ENCODE measurements at regions not wholly inside any gene's neighbourhood (a gene's known extent, or its start where the extent isn't known, plus 50 kb on each side); places are given as distances from the start of the nearest gene placed in this dataset.

GRCh38 chr10:113967126-113967525 lies 76.5 kb upstream of the ADRB1 start:
- Histone ChIP-seq H3K4me1 (peaks cover 7% of the 10 kb centered on the region; the same call in 1 of the 2 replicates), H3K27me3 (ENCODE audit: low read depth) (no peaks in the 10 kb centered on the region), H3K9me3 (no peaks in the 10 kb centered on the region), H3K36me3 (replicated peaks) (no peaks in the 10 kb centered on the region), H3K4me3 (no peak overlapping the region)
- in situ Hi-C loops (cut with MboI; ENCODE audit: low sequenced_read_pairs): no loop called here
- peak in 1 of 2 experiments; percentile 53 for DNase-seq (ENCODE audit: low spot score in 2 of 2)

- Histone ChIP-seq H3K36me3 (replicated peaks) (no peaks in the 10 kb centered on the region), H3K9me3 (no peaks in the 10 kb centered on the region), H3K4me1 (peaks cover 7% of the 10 kb centered on the region; the same call in 1 of the 2 replicates), H3K4me3 (no peak overlapping the region), H3K27me3 (ENCODE audit: low read depth) (no peaks in the 10 kb centered on the region)
- DNase-seq (ENCODE audit: low spot score in 2 of 2): no peak
- in situ Hi-C loops (cut with MboI; ENCODE audit: low sequenced_read_pairs): no loop called here
These were observed 73.0 kb upstream of the ADRB1 start for GRCh38 chr10:113970641-113971040.

GRCh38 chr10:113971349-113971973 lies 72.2 kb upstream of the ADRB1 start:
- DNase-seq (ENCODE audit: low spot score in 2 of 2): no peak
- Histone ChIP-seq H3K36me3 (replicated peaks) (no peaks in the 10 kb centered on the region), H3K4me3 (no peak overlapping the region), H3K4me1 (peaks cover 7% of the 10 kb centered on the region; the same call in 1 of the 2 replicates), H3K9me3 (no peaks in the 10 kb centered on the region), H3K27me3 (ENCODE audit: low read depth) (no peaks in the 10 kb centered on the region)
- in situ Hi-C loops (cut with MboI; ENCODE audit: low sequenced_read_pairs): no loop called here

- no peak for DNase-seq (ENCODE audit: low spot score in 2 of 2)
- no peaks in the 10 kb centered on the region for H3K4me1 ChIP-seq
- H3K27me3 ChIP-seq (ENCODE audit: low read depth): no peaks in the 10 kb centered on the region
- no peaks in the 10 kb centered on the region for H3K9me3 ChIP-seq
- no peak overlapping the region for H3K4me3 ChIP-seq
- in situ Hi-C loops (cut with MboI; ENCODE audit: low sequenced_read_pairs): no loop called here
- no peaks in the 10 kb centered on the region for H3K36me3 ChIP-seq (replicated peaks)
These were observed 66.5 kb upstream of the ADRB1 start for GRCh38 chr10:113977174-113977573.

- in situ Hi-C loops (cut with MboI; ENCODE audit: low sequenced_read_pairs): no loop called here
These were observed 64.9 kb upstream of the ADRB1 start for GRCh38 chr10:113978802-113979201.

GRCh38 chr10:113979409-113979808 lies 64.3 kb upstream of the ADRB1 start:
- Histone ChIP-seq H3K4me3 (no peak overlapping the region), H3K36me3 (replicated peaks) (no peaks in the 10 kb centered on the region), H3K27me3 (ENCODE audit: low read depth) (no peaks in the 10 kb centered on the region), H3K4me1 (no peaks in the 10 kb centered on the region), H3K9me3 (no peaks in the 10 kb centered on the region)
- no peak for DNase-seq (ENCODE audit: low spot score in 2 of 2)
- in situ Hi-C loops (cut with MboI; ENCODE audit: low sequenced_read_pairs): no loop called here

More at GRCh38 chr10:113978802-113979201, 64.9 kb upstream of the ADRB1 start:
- Histone ChIP-seq H3K4me1 (no peaks in the 10 kb centered on the region), H3K36me3 (replicated peaks) (no peaks in the 10 kb centered on the region), H3K27me3 (ENCODE audit: low read depth) (no peaks in the 10 kb centered on the region), H3K9me3 (no peaks in the 10 kb centered on the region), H3K4me3 (no peak overlapping the region)
- no peak for DNase-seq (ENCODE audit: low spot score in 2 of 2)

- no peaks in the 10 kb centered on the region for H3K27me3 ChIP-seq (ENCODE audit: low read depth)
- H3K4me3 ChIP-seq: no peak overlapping the region
- H3K36me3 ChIP-seq (replicated peaks): no peaks in the 10 kb centered on the region
- H3K4me1 ChIP-seq: no peaks in the 10 kb centered on the region
- DNase-seq (ENCODE audit: low spot score in 2 of 2): no peak
- in situ Hi-C loops (cut with MboI; ENCODE audit: low sequenced_read_pairs): no loop called here
- no peaks in the 10 kb centered on the region for H3K9me3 ChIP-seq
These were observed 63.1 kb upstream of the ADRB1 start for GRCh38 chr10:113980408-113981087.

- H3K9me3 ChIP-seq: no peaks in the 10 kb centered on the region
- H3K27me3 ChIP-seq (ENCODE audit: low read depth): no peaks in the 10 kb centered on the region
- in situ Hi-C loops (cut with MboI; ENCODE audit: low sequenced_read_pairs): no loop called here
- DNase-seq (ENCODE audit: low spot score in 2 of 2): no peak
- no peaks in the 10 kb centered on the region for H3K4me1 ChIP-seq
- H3K36me3 ChIP-seq (replicated peaks): no peaks in the 10 kb centered on the region
- no peak overlapping the region for H3K4me3 ChIP-seq
These were observed 61.4 kb upstream of the ADRB1 start for GRCh38 chr10:113982296-113982695.

- H3K4me3 ChIP-seq: no peak overlapping the region
- in situ Hi-C loops (cut with MboI; ENCODE audit: low sequenced_read_pairs): no loop called here
- no peak for DNase-seq (ENCODE audit: low spot score in 2 of 2)
These were observed 60.9 kb upstream of the ADRB1 start for GRCh38 chr10:113982769-113983168.

GRCh38 chr10:113983552-113983951 lies 60.1 kb upstream of the ADRB1 start:
- in situ Hi-C loops (cut with MboI; ENCODE audit: low sequenced_read_pairs): no loop called here
- H3K27me3 ChIP-seq (ENCODE audit: low read depth): no peaks in the 10 kb centered on the region
- no peak for DNase-seq (ENCODE audit: low spot score in 2 of 2)
- H3K4me3 ChIP-seq: no peak overlapping the region
- H3K36me3 ChIP-seq (replicated peaks): no peaks in the 10 kb centered on the region
- H3K9me3 ChIP-seq: no peaks in the 10 kb centered on the region
- no peaks in the 10 kb centered on the region for H3K4me1 ChIP-seq

More at GRCh38 chr10:113982769-113983168, 60.9 kb upstream of the ADRB1 start:
- H3K4me1 ChIP-seq: no peaks in the 10 kb centered on the region
- no peaks in the 10 kb centered on the region for H3K36me3 ChIP-seq (replicated peaks)
- H3K27me3 ChIP-seq (ENCODE audit: low read depth): no peaks in the 10 kb centered on the region
- H3K9me3 ChIP-seq: no peaks in the 10 kb centered on the region

GRCh38 chr10:113985297-113985844 lies 58.3 kb upstream of the ADRB1 start:
- Histone ChIP-seq H3K4me3 (no peak overlapping the region), H3K27me3 (ENCODE audit: low read depth) (no peaks in the 10 kb centered on the region), H3K9me3 (no peaks in the 10 kb centered on the region), H3K4me1 (no peaks in the 10 kb centered on the region), H3K36me3 (replicated peaks) (no peaks in the 10 kb centered on the region)
- in situ Hi-C loops (cut with MboI; ENCODE audit: low sequenced_read_pairs): no loop called here
- no peak for DNase-seq (ENCODE audit: low spot score in 2 of 2)

- H3K36me3 ChIP-seq (replicated peaks): no peaks in the 10 kb centered on the region
- H3K4me3 ChIP-seq: no peak overlapping the region
- H3K27me3 ChIP-seq (ENCODE audit: low read depth): no peaks in the 10 kb centered on the region
- no peaks in the 10 kb centered on the region for H3K9me3 ChIP-seq
- no peaks in the 10 kb centered on the region for H3K4me1 ChIP-seq
- in situ Hi-C loops (cut with MboI; ENCODE audit: low sequenced_read_pairs): no loop called here
- no peak for DNase-seq (ENCODE audit: low spot score in 2 of 2)
These were observed 57.4 kb upstream of the ADRB1 start for GRCh38 chr10:113986316-113986715.

- Histone ChIP-seq H3K27me3 (ENCODE audit: low read depth) (no peaks in the 10 kb centered on the region), H3K4me3 (no peak overlapping the region)
These were observed 56.5 kb upstream of the ADRB1 start for GRCh38 chr10:113987156-113987555.

GRCh38 chr10:113987805-113988204 lies 55.9 kb upstream of the ADRB1 start:
- Histone ChIP-seq H3K4me1 (no peaks in the 10 kb centered on the region), H3K36me3 (replicated peaks) (no peaks in the 10 kb centered on the region), H3K4me3 (no peak overlapping the region), H3K27me3 (ENCODE audit: low read depth) (no peaks in the 10 kb centered on the region), H3K9me3 (no peaks in the 10 kb centered on the region)
- in situ Hi-C loops (cut with MboI; ENCODE audit: low sequenced_read_pairs): no loop called here
- DNase-seq (ENCODE audit: low spot score in 2 of 2): no peak

More at GRCh38 chr10:113987156-113987555, 56.5 kb upstream of the ADRB1 start:
- in situ Hi-C loops (cut with MboI; ENCODE audit: low sequenced_read_pairs): no loop called here
- DNase-seq (ENCODE audit: low spot score in 2 of 2): no peak
- Histone ChIP-seq H3K9me3 (no peaks in the 10 kb centered on the region), H3K4me1 (no peaks in the 10 kb centered on the region), H3K36me3 (replicated peaks) (no peaks in the 10 kb centered on the region)

Measured in HAP-1 (cell line).